Right lobe of liver (tissue), 6 donors: ENCODE measurements at regions not wholly inside any gene's neighbourhood (a gene's known extent, or its start where the extent isn't known, plus 50 kb on each side); places are given as distances from the start of the nearest gene placed in this dataset.

ENCODE experiments used
- ATAC-seq, 4 donors: fragments of 200-7000 bp; cut with Tn5 transposase; one replicate each; pipeline ENCODE4 v1.9.1; 2020; ENCODE audit warnings: mild to moderate bottlenecking in 4 of 4, moderate library complexity in 4 of 4
- DNase-seq, 3 donors: peaks; one replicate each; pipeline ENCODE4 v3.0.0-alpha.2; 2020
- H3K27ac ChIP-seq, 3 donors: fragments of 200-600 bp; one replicate each; pipeline ENCODE4 v1.8.0; 2022
- H3K27me3 ChIP-seq, 2 donors: fragments of 200-600 bp; one replicate each; pipeline ENCODE4 v1.8.0; 2022
- H3K36me3 ChIP-seq, 4 donors: fragments of 200-600 bp; sonication (generic) in 1 of 4; one replicate each; pipeline versions ENCODE4 v1.5.1 to v1.8.0; 2017 to 2022; ENCODE audit warnings: control low read depth in 1 of 4
- H3K4me1 ChIP-seq, 4 donors: fragments of 200-600 bp; sonication (generic) in 1 of 4; one replicate each; pipeline versions ENCODE4 v1.5.1 to v1.8.0; 2017 to 2022; ENCODE audit warnings: control low read depth in 1 of 4
- H3K4me3 ChIP-seq, 3 donors: fragments of 200-600 bp; one replicate each; pipeline ENCODE4 v1.8.0; 2022
- H3K9me3 ChIP-seq, 4 donors: fragments of 200-600 bp; sonication (generic) in 1 of 4; one replicate each; pipeline versions ENCODE4 v1.5.1 to v1.8.0; 2017 to 2022; ENCODE audit warnings: control low read depth in 1 of 4
- POLR2A ChIP-seq: fragments of 450-650 bp; IDR thresholded peaks from one replicate; pipeline ENCODE4 v1.6.1; 2017; ENCODE audit warnings: antibody characterized with exemption, mild to moderate bottlenecking
- WGBS: methylation state at CpG from one replicate; pipeline ENCODE4 v1.1.6; 2018; ENCODE audit warnings: low coverage, low lambda C conversion rate; ENCODE audit not compliant: insufficient coverage; ENCODE audit errors: missing lambda C conversion rate; 5-methylcytosine and 5-hydroxymethylcytosine counted together
- intact Hi-C, 2 donors: fragments of 100-400 bp; cut with DNase I; formaldehyde crosslinking; loops; one replicate each; pipeline versions ENCODE4 v1.11.2 to v1.14.1; 2022
- TF ChIP-seq, protein P1 (sequence below), 4 donors: fragments of 200-600 bp in 3 of 4; fragments of 450-650 bp in 1 of 4; IDR thresholded peaks; one replicate each; pipeline versions ENCODE4 v1.5.1 to v1.8.0; 2016 to 2022; ENCODE audit warnings: antibody characterized with exemption in 4 of 4, mild to moderate bottlenecking in 2 of 4
- donor health status: DM: no; HTN: yes; CAD: no.
- donor health status: DM: no; HTN: no; CAD: no.
- donor health status: DM: no; HTN: no; CAD: no.
- donor health status: DM: no; HTN: yes; CAD: no.
- donor health status: DM: no; HTN: yes; CAD: no.

DNA sequence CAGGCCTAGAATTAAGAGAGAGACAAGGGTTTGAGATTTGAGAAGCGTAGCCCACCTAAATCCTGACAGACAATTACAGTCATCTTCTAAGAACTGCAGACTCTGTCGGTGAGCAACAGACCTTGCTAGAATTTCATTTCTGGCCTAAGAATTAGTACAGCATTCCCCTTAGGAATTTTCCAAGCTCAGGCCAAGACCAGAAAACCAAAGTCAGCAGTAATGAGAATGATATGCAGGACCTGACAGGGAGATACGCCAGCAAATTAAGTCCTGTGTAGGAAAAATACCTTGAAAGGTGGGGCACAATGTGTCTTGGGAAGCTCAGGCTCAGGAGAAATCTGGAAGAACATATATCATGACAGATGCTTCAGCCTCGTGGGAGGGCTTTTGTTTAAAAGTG lies 52.7 kb upstream of the HERPUD2 start:
- H3K9me3 ChIP-seq, result no peaks in the 10 kb centered on the region
- no peak for TF ChIP-seq POLR2A
- TF ChIP-seq, protein P1, sequence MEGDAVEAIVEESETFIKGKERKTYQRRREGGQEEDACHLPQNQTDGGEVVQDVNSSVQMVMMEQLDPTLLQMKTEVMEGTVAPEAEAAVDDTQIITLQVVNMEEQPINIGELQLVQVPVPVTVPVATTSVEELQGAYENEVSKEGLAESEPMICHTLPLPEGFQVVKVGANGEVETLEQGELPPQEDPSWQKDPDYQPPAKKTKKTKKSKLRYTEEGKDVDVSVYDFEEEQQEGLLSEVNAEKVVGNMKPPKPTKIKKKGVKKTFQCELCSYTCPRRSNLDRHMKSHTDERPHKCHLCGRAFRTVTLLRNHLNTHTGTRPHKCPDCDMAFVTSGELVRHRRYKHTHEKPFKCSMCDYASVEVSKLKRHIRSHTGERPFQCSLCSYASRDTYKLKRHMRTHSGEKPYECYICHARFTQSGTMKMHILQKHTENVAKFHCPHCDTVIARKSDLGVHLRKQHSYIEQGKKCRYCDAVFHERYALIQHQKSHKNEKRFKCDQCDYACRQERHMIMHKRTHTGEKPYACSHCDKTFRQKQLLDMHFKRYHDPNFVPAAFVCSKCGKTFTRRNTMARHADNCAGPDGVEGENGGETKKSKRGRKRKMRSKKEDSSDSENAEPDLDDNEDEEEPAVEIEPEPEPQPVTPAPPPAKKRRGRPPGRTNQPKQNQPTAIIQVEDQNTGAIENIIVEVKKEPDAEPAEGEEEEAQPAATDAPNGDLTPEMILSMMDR (IDR thresholded peaks at IDR 0.05), result no peak
- H3K4me3 ChIP-seq, result no peak overlapping the region
- H3K4me1 ChIP-seq, result no peaks in the 10 kb centered on the region
- H3K27me3 ChIP-seq, result no peaks in the 10 kb centered on the region
- no peaks in the 10 kb centered on the region for H3K36me3 ChIP-seq
- DNase-seq, result no peak
- no peak overlapping the region for H3K27ac ChIP-seq
- WGBS, result 73% methylated on average over 4 of the region's 4 CpGs
- intact Hi-C loops, result no loop called here
- ATAC-seq, result no peak

DNA sequence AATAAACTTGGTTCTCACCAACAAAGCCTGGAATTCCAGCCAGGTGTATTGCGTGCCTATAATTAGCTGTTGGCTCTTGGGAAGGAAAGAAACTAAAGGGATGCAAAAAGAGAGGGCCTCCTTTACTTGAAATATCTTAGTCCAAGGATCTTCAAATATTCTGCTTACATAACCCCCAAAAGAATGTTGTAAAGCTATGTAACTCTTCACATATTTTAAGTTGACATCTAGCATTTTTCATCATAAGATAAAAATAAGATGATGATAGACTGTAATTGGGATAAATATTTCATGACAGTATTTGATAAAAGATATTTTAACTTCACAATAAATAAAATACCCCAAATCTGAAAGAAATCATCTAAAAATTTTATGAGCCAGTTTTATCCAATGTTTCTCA lies 52.5 kb upstream of the SEPTIN7 start:
- Histone ChIP-seq H3K4me1 (no peaks in the 10 kb centered on the region), H3K36me3 (no peaks in the 10 kb centered on the region), H3K9me3 (no peaks in the 10 kb centered on the region), H3K27ac (no peak overlapping the region), H3K4me3 (no peak overlapping the region), H3K27me3 (no peaks in the 10 kb centered on the region)
- WGBS, result 88% methylated on average over 1 of the region's 1 CpG
- intact Hi-C loops, result no loop called here
- no peak for ATAC-seq
- DNase-seq, result no peak
- TF ChIP-seq POLR2A, result no peak
- TF ChIP-seq, protein P1 (IDR thresholded peaks at IDR 0.05), result no peak

DNA sequence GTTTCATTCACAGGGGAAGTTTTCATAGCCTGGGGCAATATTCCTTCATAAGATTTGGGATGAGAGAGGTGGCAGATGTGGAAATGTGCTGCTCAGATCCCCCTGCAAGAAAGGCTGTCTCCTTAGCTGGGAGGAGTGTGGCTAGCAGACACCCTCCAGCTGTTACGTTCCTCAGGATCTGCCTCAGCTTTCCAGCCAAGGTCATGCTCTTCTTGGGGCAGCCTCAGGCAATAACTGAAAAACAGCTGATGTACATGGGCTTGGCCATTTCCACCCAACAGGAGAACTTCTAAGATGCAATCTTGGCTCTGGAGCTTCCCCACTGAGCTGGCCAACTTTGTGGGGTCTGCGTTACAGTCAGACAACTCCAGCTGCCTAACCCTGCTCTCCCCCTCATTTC lies 51.3 kb upstream of the SEPTIN7 start:
- H3K4me1 ChIP-seq, result peaks cover 0 to under 1% (median 0%) of the 10 kb centered on the region in 4 donors
- no peak overlapping the region for H3K27ac ChIP-seq
- no peaks in the 10 kb centered on the region for H3K9me3 ChIP-seq
- DNase-seq, result no peak
- H3K4me3 ChIP-seq, result no peak overlapping the region
- WGBS, result 73% methylated on average over 2 of the region's 2 CpGs
- no peaks in the 10 kb centered on the region for H3K27me3 ChIP-seq
- TF ChIP-seq, protein P1 (IDR thresholded peaks at IDR 0.05), result no peak
- TF ChIP-seq POLR2A, result no peak
- peak in 1 of 4 donors; percentile 23 for ATAC-seq
- no peaks in the 10 kb centered on the region for H3K36me3 ChIP-seq
- intact Hi-C loops, result no loop called here
